ENCODE measurements at regions not wholly inside any gene's neighbourhood (a gene's known extent, or its start where the extent isn't known, plus 50 kb on each side); places are given as distances from the start of the nearest gene placed in this dataset.

- TF ChIP-seq CTCF (IDR thresholded peaks at IDR 0.05) (no peak), POLR2A (IDR thresholded peaks at IDR 0.05) (no peak)
- Histone ChIP-seq H3K4me3 (no peak overlapping the region), H3K27me3 (no peaks in the 10 kb centered on the region), H3K4me1 (no peaks in the 10 kb centered on the region), H3K9me3 (no peaks in the 10 kb centered on the region), H3K27ac (no peak overlapping the region), H3K36me3 (no peaks in the 10 kb centered on the region)
- DNase-seq: no peak
These were observed 441.2 kb upstream of the NR3C2 start for GRCh38 chr4:148883435-148883834.

- TF ChIP-seq POLR2A (IDR thresholded peaks at IDR 0.05): no peak
- no peak for TF ChIP-seq CTCF (IDR thresholded peaks at IDR 0.05)
- DNase-seq: no peak
- Histone ChIP-seq H3K4me1 (no peaks in the 10 kb centered on the region), H3K4me3 (no peak overlapping the region), H3K36me3 (no peaks in the 10 kb centered on the region), H3K27me3 (no peaks in the 10 kb centered on the region), H3K27ac (peak overlapping the region in 1 of 4 donors; percentile 19), H3K9me3 (no peaks in the 10 kb centered on the region)
These were observed 439.8 kb upstream of the NR3C2 start for GRCh38 chr4:148881860-148882643.

GRCh38 chr4:148874331-148874730 lies 432.1 kb upstream of the NR3C2 start:
- Histone ChIP-seq H3K4me1 (no peaks in the 10 kb centered on the region), H3K9me3 (no peaks in the 10 kb centered on the region), H3K27me3 (no peaks in the 10 kb centered on the region), H3K4me3 (no peak overlapping the region), H3K36me3 (no peaks in the 10 kb centered on the region), H3K27ac (no peak overlapping the region)
- TF ChIP-seq POLR2A (IDR thresholded peaks at IDR 0.05) (no peak), CTCF (IDR thresholded peaks at IDR 0.05) (peak in 3 of 6 experiments; percentile 14 to 25 (median 21))
- no peak for DNase-seq

GRCh38 chr4:148868191-148868590 lies 426.0 kb upstream of the NR3C2 start:
- no peaks in the 10 kb centered on the region for H3K4me1 ChIP-seq
- no peak for DNase-seq
- no peak overlapping the region for H3K27ac ChIP-seq
- H3K36me3 ChIP-seq: no peaks in the 10 kb centered on the region
- no peak for TF ChIP-seq CTCF (IDR thresholded peaks at IDR 0.05)
- TF ChIP-seq POLR2A (IDR thresholded peaks at IDR 0.05): no peak
- H3K9me3 ChIP-seq: no peaks in the 10 kb centered on the region
- H3K4me3 ChIP-seq: no peak overlapping the region
- H3K27me3 ChIP-seq: no peaks in the 10 kb centered on the region

- Histone ChIP-seq H3K4me1 (no peaks in the 10 kb centered on the region), H3K27ac (no peak overlapping the region), H3K4me3 (no peak overlapping the region), H3K27me3 (no peaks in the 10 kb centered on the region), H3K9me3 (no peaks in the 10 kb centered on the region), H3K36me3 (no peaks in the 10 kb centered on the region)
- DNase-seq: no peak
- no peak for TF ChIP-seq POLR2A (IDR thresholded peaks at IDR 0.05)
- no peak for TF ChIP-seq CTCF (IDR thresholded peaks at IDR 0.05)
These were observed 424.5 kb upstream of the NR3C2 start for GRCh38 chr4:148866666-148867065.

All from Peyer's patch (tissue), 4 donors.